Stimulated activated CD4-positive, alpha-beta T cell treated with anti-CD3 and anti-CD28 coated beads, Interleukin-4, amount 100 ng/mL, for 24 hours (primary cell): ENCODE measurements at regions not wholly inside any gene's neighbourhood (a gene's known extent, or its start where the extent isn't known, plus 50 kb on each side); places are given as distances from the start of the nearest gene placed in this dataset.

Experiments
- DNase-seq: peaks from one replicate; pipeline ENCODE4 v3.0.0-alpha.2; 2020

DNA sequence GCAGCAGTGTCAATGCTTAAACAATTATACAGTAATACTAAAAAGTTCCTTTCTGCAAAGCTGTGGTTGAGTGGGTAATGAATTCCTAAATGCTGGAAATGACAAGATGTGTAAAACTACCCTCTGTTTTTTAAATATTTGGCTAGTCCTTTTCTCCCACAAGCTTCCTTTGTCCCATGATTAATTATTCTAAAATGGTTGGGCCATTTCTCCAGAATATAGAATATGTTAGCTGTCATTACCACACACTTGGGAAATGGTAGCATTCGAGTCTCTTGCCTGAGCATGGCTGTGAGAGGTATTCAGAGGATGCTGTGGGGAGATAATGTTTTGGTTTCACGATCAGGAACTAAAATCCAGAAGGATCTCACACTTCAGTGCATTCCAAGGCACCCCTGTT lies 1185.8 kb downstream of the UQCRFS1 start:
- no peak for DNase-seq

DNA sequence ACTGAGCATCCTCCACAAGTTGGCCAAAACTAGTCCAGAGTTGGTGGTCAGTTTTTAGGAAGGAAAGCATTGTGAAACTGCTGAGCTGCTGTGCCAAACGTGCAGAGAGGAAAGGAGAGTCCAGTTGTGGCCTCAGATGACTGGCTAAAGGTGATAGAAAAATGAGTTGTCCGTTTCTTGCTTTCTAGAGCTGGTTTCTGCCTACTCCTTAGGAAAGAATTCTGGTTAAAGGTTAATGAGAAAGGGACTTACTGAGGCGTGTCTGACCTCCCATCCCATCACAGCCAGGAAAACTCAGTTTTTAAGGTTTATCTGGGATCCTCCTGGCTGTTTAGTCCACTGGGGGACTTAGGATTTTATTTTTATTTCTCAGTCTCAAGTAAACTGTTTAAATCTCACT lies 1186.3 kb downstream of the UQCRFS1 start:
- no peak for DNase-seq

DNA sequence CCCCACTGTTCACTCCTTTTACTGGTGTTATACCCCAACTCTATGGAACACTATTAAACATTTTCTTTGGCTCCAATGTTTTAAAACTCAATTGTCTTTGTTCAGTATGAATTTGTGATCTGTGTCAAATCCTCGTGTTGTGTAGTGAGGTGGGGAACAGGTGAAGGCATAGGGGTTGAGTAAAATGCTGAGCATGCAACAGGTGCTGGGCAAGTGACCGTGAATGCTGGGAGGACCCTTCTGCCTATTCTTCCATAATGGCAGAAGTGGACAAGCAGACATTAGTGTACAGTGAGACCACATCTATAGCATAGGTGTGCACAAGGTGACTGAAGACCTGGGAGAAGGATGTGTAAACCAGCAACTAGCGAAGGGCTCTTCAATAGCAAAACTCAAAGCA lies 1188.0 kb downstream of the UQCRFS1 start:
- no peak for DNase-seq

- DNase-seq, result no peak
Observed at GRCh38 chr19:28023064-28023463, 1189.9 kb downstream of the UQCRFS1 start.

- DNase-seq, result no peak
Observed at GRCh38 chr19:28022506-28022905, 1190.4 kb downstream of the UQCRFS1 start.

DNA sequence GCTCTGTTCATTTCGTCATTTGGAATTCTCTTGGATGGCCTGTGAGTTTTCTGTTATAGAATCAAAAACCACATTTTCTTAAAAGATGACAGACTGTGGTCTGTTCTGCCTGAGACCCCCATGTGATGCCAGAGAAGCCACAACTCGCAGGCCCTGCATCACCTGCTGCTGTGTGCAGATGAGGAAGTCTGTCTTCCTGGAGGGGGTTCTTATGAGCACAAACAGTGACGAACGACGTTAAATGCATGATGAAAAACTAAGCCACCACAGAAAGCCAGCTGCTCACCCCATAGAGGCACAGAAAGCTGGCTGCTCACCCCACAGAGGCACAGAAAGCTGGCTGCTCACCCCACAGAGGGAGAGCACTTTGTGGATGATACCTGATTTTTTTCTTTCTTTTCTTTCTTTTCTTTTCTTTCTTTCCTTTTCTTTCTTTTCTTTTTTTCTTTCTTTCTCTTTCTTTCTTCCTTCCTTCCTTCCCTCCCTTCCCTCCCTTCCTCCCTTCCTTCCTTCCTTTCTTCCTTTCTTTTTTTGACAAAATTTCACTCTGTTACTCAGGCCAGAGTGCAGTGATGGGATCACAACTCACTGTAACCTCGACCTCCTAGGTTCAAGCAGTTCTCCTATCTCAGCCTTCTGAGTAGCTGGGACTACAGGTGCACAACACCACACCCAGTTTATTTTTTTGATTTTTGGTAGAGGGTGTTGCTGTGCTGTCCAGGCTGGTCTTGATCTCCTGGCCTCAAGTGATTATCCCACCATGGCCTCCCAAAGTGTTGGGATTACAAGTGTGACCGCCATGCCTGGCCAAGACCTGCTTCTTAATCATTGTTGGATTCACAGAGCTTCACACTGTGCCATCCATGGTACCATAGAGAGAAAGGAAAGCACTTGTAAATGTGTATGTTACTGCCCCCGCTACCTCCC lies 1191.4 kb downstream of the UQCRFS1 start:
- DNase-seq, result no peak

GRCh38 chr19:28020619-28021258 lies 1192.2 kb downstream of the UQCRFS1 start:
- no peak for DNase-seq

DNA sequence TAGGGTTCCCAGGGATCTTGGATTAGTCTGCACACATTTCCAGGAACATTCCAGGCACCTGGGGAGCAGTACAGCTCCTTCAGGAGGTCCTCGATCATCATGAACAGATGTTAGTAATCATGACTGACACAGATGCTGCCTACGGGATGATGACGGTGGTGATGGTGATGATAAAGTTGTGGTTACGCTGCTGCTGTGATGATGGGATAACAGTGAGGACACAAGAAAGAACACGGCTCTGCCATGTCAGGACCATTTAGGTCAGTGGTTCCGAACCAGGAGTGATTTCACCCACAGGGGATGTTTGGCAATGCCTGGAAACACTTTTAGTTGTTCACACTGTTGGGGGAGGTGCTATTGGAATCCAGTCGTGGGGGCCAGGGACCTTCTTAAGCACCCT lies 1193.0 kb downstream of the UQCRFS1 start:
- no peak for DNase-seq

DNA sequence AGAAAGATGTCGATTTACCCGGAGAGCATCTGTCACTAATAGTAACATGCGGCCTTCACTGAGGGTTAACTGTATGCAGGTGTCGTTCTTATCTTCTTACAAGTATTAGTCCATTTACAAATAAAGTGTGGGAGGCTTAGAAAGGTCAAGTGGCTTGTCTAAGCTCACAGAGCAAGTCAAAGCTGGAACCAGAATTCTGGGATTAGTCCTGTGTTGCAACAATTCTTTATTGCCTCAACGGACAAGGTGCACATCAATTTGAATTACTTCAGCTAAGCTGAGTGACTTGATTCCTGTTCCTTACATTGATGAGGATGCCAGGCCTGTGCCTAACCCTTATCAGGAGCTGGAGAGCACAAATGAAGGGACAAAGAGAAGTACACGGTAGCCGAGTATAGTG lies 1193.6 kb downstream of the UQCRFS1 start:
- DNase-seq, result no peak

DNA sequence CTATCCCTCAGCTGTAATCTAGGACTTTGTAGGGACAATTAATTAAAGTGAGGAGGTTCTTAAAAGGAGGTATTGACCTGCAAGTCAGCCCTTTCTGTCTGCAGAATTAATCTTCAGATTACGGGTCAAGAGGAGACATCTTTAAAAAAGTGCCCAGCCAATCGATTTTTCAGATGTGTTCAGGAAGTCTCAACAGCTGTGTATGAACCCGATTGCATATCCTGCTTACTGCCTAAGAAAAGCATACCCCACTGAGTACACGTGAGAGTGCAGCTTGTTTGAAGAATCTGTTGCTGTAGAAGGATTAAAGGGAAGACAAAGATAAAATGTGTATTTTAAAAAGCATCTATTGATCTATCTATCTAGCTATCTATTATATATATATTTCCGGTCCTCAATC lies 1194.5 kb downstream of the UQCRFS1 start:
- DNase-seq, result no peak

DNA sequence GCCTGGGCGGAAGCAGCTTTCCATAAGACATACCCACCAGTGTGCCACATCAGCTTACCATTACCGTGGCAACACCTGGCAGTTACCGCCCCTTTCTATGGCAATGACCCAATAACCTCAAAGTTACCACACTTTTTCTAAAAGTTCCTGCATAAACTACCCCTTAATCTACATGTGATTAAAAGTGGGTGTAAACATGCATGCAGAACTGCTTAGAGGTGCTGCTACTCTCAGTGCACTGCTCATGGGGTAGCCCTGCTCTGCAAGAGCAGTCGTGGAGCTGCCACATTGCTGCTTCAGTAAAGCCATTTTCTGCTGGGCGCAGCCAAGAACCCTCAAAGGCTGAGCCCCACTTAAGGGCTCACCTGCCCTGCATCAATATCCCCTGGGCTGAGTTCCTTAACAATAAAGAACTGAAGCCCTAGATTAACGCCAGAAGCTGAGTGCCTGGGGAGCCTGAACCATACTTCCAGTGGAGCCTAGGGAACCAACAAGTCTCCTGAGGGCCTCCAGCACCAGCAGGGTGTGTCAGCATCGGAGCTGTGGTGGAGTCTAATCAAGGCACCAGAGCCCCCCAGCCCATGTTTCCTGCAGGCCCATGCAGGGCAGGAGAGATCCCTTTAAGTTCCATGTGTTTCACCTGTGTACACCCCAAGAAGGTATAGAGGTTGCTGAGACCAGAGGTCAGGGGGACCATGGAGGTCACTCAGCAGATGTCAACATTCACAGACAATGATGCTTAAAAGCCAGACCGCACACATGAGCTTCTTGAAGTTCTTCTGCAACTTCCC lies 1198.1 kb downstream of the UQCRFS1 start:
- DNase-seq, result no peak

GRCh38 chr19:28012361-28012760 lies 1200.6 kb downstream of the UQCRFS1 start:
- DNase-seq, result no peak

DNA sequence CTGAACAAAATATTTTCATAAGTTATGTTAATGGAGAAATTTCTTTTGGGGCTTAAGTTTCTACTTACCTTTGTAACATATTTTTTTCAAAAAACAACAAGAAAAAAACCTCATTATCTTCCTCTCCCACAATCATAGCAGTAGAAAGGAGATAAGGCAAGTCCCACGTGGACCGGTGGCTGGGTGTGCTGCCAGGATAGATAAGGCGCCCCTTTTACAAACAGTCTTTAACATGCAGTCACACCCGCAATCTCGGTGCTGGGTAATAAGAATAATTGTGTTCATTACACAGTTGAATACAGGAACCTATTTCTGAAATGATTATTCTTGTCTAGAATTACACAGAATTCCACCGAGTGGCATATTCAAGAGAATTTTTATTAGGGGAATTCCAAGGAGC lies 1202.3 kb downstream of the UQCRFS1 start:
- no peak for DNase-seq

- no peak for DNase-seq
Observed at GRCh38 chr19:28009696-28010095, 1203.3 kb downstream of the UQCRFS1 start.

GRCh38 chr19:28008695-28009094 lies 1204.3 kb downstream of the UQCRFS1 start:
- DNase-seq, result no peak

GRCh38 chr19:28003543-28003942 lies 1209.4 kb downstream of the UQCRFS1 start:
- DNase-seq, result no peak

GRCh38 chr19:27997069-27997468 lies 1215.9 kb downstream of the UQCRFS1 start:
- DNase-seq, result no peak

DNA sequence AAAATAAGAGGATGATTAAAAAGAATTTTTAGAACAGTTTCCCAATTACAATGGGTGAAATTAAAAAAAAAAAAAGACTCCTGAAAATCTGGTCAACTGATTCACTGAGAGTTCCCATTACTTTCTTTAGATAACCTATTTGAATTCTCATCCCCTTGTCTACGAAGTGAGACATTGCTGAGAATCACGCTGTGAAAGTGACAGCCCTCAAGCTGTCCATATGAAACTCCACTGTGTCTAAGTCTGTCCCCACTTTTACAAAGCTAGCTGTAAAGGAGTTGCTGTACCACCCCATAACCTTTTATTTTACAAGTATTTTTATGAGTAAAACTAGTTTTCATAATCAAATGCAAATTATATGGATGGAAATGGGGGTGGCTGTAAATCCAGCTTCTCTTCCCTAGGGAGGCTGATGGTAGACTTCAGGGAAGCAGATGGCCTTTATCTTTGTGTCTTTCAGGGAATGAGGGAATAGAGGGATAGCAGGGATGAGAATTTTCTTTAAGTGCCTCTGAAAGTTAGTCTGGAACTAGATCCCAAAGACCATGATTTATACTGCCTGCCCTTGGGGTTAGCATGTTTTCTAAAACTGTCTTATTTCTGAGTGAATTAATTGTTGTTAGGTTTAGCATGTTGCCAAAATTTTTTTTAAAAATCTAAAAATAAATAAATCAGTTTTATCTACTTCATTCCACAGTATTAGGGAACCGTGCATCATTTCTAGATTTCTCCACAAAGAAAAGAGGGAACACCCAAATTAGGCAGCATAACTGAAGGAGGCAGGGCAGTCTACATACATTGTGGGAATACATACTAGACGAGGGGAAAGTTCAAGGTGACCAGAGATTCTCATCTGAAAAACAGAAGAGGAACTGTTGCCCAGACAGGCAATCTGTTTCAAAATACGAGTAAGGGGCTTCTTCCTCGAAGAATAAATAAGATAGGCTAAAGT lies 1219.1 kb downstream of the UQCRFS1 start:
- DNase-seq, result no peak

DNA sequence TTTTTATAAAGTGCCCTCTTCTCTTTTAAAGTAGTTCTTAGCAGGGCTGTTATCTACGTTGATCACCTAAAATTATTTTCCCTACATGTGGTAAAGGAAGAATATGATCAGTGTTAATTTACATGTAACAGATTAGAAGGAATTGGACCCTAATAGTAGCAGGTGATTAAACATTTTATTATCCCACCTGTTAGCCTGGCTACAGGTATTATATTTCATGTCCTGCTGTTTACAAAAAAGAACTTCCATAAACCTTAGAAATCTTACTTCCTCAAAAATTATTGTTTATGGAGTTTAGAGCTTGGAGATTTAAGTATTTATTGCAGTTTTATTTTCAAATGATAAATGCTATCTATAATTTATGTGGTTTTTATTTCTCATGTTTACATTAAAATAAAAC lies 1226.7 kb downstream of the UQCRFS1 start:
- no peak for DNase-seq

- no peak for DNase-seq
Observed at GRCh38 chr19:27975419-27976005, 1237.4 kb downstream of the UQCRFS1 start.

DNA sequence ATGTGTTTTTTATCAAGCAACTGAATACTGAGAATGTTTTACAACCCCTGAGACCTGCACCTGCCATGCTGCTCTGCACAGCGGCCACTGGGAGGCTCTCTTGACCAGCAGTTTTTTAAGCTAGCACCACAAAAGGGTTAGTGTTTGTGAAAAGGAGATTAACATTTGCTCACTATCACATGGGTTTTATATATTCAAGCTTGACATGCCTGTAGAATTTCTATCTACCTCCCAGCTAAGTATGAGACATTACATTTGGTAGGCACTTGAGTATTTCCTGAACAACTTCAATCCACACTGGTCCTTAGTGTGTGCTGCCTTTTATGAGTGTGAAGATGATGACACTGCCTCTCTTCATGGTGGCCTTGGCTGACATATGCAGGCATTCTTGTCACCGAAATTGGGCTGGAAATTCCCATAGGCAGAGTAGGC lies 1238.9 kb downstream of the UQCRFS1 start:
- no peak for DNase-seq
